Keratinocyte (primary cell): ENCODE measurements at regions not wholly inside any gene's neighbourhood (a gene's known extent, or its start where the extent isn't known, plus 50 kb on each side); places are given as distances from the start of the nearest gene placed in this dataset.
"Not testable (repeated sequence)": the region's sequence is repeated elsewhere in the genome, so short reads cannot be mapped to it uniquely, and the experiment has no call there.

Experiments
- DNase-seq: peaks from one replicate; pipeline ENCODE4 v3.0.0-alpha.2; 2011; ENCODE audit warnings: low read depth, missing footprints, low spot score
- FAIRE-seq: peaks from 2 replicates; lab custom pipeline; 2011; peaks lifted over from hg19 to GRCh38; lab: Jason Lieb, UNC
- H2AFZ ChIP-seq: 2 replicates; pipeline ENCODE4 v1.6.0; 2012; ENCODE audit warnings: low read length, control low read depth, inconsistent platforms; ENCODE audit not compliant: control insufficient read depth
- H3K27ac ChIP-seq: 2 replicates; pipeline ENCODE4 v1.5.1; 2011; ENCODE audit warnings: low read length; ENCODE audit not compliant: control insufficient read depth, insufficient read depth
- H3K27me3 ChIP-seq: 3 replicates; pipeline ENCODE4 v1.6.0; 2011; ENCODE audit warnings: low read length; ENCODE audit not compliant: control insufficient read depth, insufficient read depth; ENCODE audit errors: extremely low read depth
- H3K36me3 ChIP-seq, 2 experiments: 2 replicates in 1 of 2; 3 replicates in 1 of 2; pipeline ENCODE4 v1.5.1; 2011; ENCODE audit warnings: low read length in 2 of 2, mild to moderate bottlenecking in 1 of 2; ENCODE audit not compliant: control insufficient read depth in 2 of 2, insufficient read depth in 2 of 2; ENCODE audit errors: extremely low read depth in 1 of 2
- H3K4me1 ChIP-seq: 3 replicates; pipeline ENCODE4 v1.5.1; 2011; ENCODE audit warnings: low read length; ENCODE audit not compliant: control insufficient read depth, insufficient read depth; ENCODE audit errors: extremely low read depth
- H3K4me2 ChIP-seq: 3 replicates; pipeline ENCODE4 v1.6.0; 2011; ENCODE audit warnings: low read depth, low read length; ENCODE audit not compliant: control insufficient read depth, insufficient read depth; ENCODE audit errors: extremely low read depth
- H3K4me3 ChIP-seq, 3 experiments: fragments of 200-600 bp in 1 of 3; sonication (generic) in 1 of 3; 2 replicates in 2 of 3; 3 replicates in 1 of 3; pipeline ENCODE4 v1.5.1; 2011 to 2016; ENCODE audit warnings: low read length in 3 of 3, mild to moderate bottlenecking in 3 of 3, control low read depth in 2 of 3, inconsistent platforms in 1 of 3, low read depth in 1 of 3, mixed read lengths in 1 of 3, mixed run types in 1 of 3, moderate library complexity in 1 of 3; ENCODE audit not compliant: control insufficient read depth in 2 of 3, insufficient read depth in 2 of 3; ENCODE audit errors: extremely low read depth in 1 of 3
- H3K79me2 ChIP-seq: 2 replicates; pipeline ENCODE4 v1.6.0; 2012; ENCODE audit warnings: low read length; ENCODE audit not compliant: control insufficient read depth, insufficient read depth
- H3K9ac ChIP-seq: 3 replicates; pipeline ENCODE4 v1.6.0; 2011; ENCODE audit warnings: low read length; ENCODE audit not compliant: control insufficient read depth, insufficient read depth; ENCODE audit errors: extremely low read depth
- H3K9me1 ChIP-seq: 3 replicates; pipeline ENCODE4 v1.6.0; 2011; ENCODE audit warnings: low read length; ENCODE audit not compliant: control insufficient read depth, insufficient read depth; ENCODE audit errors: extremely low read depth
- H3K9me3 ChIP-seq: 2 replicates; pipeline ENCODE4 v1.5.1; 2012; ENCODE audit warnings: low read depth, low read length; ENCODE audit not compliant: control insufficient read depth
- H4K20me1 ChIP-seq: 3 replicates; pipeline ENCODE4 v1.6.0; 2011; ENCODE audit warnings: low read length; ENCODE audit not compliant: control insufficient read depth, insufficient read depth; ENCODE audit errors: extremely low read depth
- CTCF ChIP-seq, 3 experiments: IDR thresholded peaks in 1 of 3; conservative IDR thresholded peaks in 1 of 3; optimal IDR thresholded peaks in 1 of 3; 2 replicates in 2 of 3; 3 replicates in 1 of 3; pipeline versions ENCODE3 to v1.5.1; 2011; ENCODE audit warnings: low read length in 3 of 3, mild to moderate bottlenecking in 3 of 3, moderate library complexity in 2 of 3, control low read depth in 1 of 3, inconsistent platforms in 1 of 3; ENCODE audit not compliant: insufficient read depth in 2 of 3; ENCODE audit errors: extremely low read depth in 1 of 3
- EZH2 ChIP-seq: IDR thresholded peaks from one replicate; pipeline ENCODE4 v1.6.1; 2012; ENCODE audit warnings: inconsistent platforms, mild to moderate bottlenecking, low read length, moderate library complexity
- dilution Hi-C: fragments of 300-500 bp; cut with MboI; formaldehyde crosslinking; loops from one replicate; pipeline ENCODE4 v1.7.0; 2020; ENCODE audit warnings: low sequenced_read_pairs; ENCODE audit not compliant: extremely low pct_ligation_motif_present

GRCh38 chr3:22380253-22380652, 629.2 kb upstream of the ZNF385D start:
- dilution Hi-C loops, result no loop called here
- H3K79me2 ChIP-seq, result no peaks in the 10 kb centered on the region
- H2AFZ ChIP-seq, result no peak overlapping the region
- no peaks in the 10 kb centered on the region for H3K9me3 ChIP-seq
- no peaks in the 10 kb centered on the region for H3K27me3 ChIP-seq
- FAIRE-seq (no peak), DNase-seq (no peak)
- no peak overlapping the region for H3K27ac ChIP-seq
- no peaks in the 10 kb centered on the region for H3K36me3 ChIP-seq
- H3K9ac ChIP-seq, result no peak overlapping the region
- H3K4me3 ChIP-seq, result no peak overlapping the region
- TF ChIP-seq CTCF (optimal IDR thresholded peaks at IDR 0.05 in 1 of 3, IDR thresholded peaks at IDR 0.05 in 1 of 3, conservative IDR thresholded peaks at IDR 0.05 in 1 of 3; ENCODE audit: extremely low read depth in 1 of 3, insufficient read depth in 2 of 3, low read length in 3 of 3) (no peak), EZH2 (no peak)
- H3K9me1 ChIP-seq, result no peaks in the 10 kb centered on the region
- H4K20me1 ChIP-seq, result no peaks in the 10 kb centered on the region
- H3K4me1 ChIP-seq, result no peaks in the 10 kb centered on the region
- no peak overlapping the region for H3K4me2 ChIP-seq

GRCh38 chr3:22381564-22381963, 630.6 kb upstream of the ZNF385D start:
- FAIRE-seq, H4K20me1 ChIP-seq: not testable (repeated sequence)

GRCh38 chr3:22383285-22383684, 632.3 kb upstream of the ZNF385D start:
- dilution Hi-C loops, result no loop called here
- TF ChIP-seq CTCF (optimal IDR thresholded peaks at IDR 0.05 in 1 of 3, IDR thresholded peaks at IDR 0.05 in 1 of 3, conservative IDR thresholded peaks at IDR 0.05 in 1 of 3; ENCODE audit: extremely low read depth in 1 of 3, insufficient read depth in 2 of 3, low read length in 3 of 3), result no peak
- no peak for TF ChIP-seq EZH2
- no peaks in the 10 kb centered on the region for H3K4me1 ChIP-seq
- FAIRE-seq (no peak), DNase-seq (no peak)
- H3K27me3 ChIP-seq, result no peaks in the 10 kb centered on the region
- H3K9ac ChIP-seq, result no peak overlapping the region
- no peak overlapping the region for H3K4me3 ChIP-seq
- H3K79me2 ChIP-seq, result no peaks in the 10 kb centered on the region
- H3K9me1 ChIP-seq, result no peaks in the 10 kb centered on the region
- no peaks in the 10 kb centered on the region for H4K20me1 ChIP-seq
- H3K4me2 ChIP-seq, result no peak overlapping the region
- H3K27ac ChIP-seq, result no peak overlapping the region
- no peaks in the 10 kb centered on the region for H3K9me3 ChIP-seq
- H2AFZ ChIP-seq, result no peak overlapping the region
- no peaks in the 10 kb centered on the region for H3K36me3 ChIP-seq

More at GRCh38 chr3:22381564-22381963, 630.6 kb upstream of the ZNF385D start:
- H3K4me1 ChIP-seq, H3K4me3 ChIP-seq, DNase-seq, H2AFZ ChIP-seq, H3K27ac ChIP-seq, H3K27me3 ChIP-seq, H3K36me3 ChIP-seq, H3K9me1 ChIP-seq, dilution Hi-C loops, H3K4me2 ChIP-seq, H3K79me2 ChIP-seq, H3K9me3 ChIP-seq, H3K9ac ChIP-seq: not testable (repeated sequence)
